ENCODE measurements at regions not wholly inside any gene's neighbourhood (a gene's known extent, or its start where the extent isn't known, plus 50 kb on each side); places are given as distances from the start of the nearest gene placed in this dataset.

DNA sequence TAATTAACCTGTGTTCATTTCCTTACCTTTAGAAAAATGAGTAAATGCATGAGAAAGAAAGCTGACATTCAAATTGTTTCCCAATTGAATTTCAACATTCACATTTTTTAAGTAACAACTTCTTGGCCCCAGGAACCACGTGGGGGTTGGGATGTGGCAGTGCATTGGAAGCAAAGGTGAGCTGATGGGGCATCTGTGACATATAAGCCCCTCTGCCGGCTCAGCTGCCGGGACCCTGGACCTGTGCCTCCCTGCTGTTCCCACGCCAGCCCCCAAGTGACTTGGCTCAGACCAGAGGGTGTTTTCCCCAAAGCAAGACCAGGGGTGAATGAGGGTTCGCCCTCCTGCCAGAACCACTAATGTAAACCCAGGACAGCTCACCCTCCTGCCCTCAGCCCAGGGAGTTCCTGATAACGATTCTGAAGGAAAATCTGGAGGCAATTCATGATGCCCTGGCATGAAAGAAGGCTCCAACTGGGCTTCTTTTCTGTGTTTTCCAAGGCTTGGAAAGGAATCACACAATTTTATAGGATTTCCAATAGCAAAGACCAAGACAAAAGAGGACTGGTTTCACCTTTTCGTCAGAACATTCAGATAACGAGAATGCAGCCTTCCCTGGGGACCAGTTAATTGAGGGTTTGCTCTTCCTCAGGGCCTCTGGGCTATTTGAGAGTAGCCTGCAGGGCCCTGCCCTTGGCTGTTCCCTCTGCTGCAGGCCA, 193.2 kb upstream of the TWIST2 start:
- no peak for DNase-seq (ENCODE audit: low read depth)

DNA sequence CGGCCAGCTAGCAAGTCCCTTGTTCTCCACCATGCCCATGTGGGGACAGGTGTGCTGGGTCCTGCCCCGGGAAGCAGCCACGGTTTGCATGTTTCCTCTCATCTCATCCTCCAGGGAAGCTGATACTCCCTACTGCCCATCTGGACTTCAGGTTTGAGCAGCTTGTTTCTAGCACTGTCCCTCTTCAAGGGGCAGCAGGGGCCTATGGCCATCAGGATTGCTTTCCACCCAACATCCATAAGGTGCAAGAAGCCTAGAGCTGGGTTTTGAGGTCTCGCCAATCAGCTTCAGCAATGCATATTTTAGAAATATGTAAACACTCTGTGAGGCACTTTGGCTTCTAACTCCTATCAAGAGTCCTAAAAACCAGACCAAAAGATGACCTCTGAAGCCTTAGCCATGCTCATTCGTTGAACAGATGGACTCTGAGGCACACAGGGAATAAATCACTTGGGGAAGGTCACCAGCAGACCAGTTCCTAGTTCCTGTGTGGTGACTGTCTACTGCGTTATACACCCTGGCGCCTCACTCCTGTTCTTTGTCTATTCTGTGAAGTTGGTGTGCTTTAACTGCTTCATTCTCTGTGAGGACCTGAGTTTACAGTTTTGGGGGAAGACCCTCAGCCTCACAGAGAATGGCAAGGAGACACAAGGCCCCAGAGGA, 192.6 kb upstream of the TWIST2 start:
- no peak for DNase-seq (ENCODE audit: low read depth)

DNA sequence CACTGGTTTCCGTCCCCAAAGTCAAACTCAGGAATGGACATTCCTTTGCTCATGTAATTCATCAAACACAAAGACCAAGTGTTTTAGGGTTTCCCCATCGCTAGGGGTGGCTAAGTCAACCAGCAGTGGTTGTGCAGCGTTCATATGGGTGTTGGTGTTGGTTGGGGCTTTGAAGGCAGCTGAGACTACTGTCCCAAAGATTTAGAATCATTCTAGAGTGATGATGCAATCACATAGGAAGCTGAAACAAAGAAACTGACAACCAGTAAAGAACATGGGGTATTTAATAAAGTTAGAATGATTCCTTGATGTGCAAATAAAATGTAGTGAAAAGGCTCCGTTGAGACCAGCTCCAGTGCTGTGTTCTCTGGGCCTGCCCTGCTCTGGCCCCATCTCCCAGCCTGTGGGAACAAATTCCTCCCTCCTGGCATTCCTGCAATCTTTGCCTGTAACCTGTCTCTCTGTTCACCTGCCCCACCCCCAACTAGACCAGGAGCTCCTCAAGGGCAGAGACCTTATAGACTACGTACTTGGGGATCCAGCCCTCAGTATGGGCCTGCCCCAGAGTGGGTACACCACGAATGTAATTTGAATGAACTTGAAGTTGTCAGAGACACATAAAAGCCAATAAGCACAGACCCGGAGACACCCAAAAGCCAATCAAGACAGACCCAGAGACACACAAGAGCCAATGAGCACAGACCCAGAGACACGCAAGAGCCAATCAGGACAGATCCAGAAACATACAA, 191.7 kb upstream of the TWIST2 start:
- DNase-seq (ENCODE audit: low read depth), result no peak

DNA sequence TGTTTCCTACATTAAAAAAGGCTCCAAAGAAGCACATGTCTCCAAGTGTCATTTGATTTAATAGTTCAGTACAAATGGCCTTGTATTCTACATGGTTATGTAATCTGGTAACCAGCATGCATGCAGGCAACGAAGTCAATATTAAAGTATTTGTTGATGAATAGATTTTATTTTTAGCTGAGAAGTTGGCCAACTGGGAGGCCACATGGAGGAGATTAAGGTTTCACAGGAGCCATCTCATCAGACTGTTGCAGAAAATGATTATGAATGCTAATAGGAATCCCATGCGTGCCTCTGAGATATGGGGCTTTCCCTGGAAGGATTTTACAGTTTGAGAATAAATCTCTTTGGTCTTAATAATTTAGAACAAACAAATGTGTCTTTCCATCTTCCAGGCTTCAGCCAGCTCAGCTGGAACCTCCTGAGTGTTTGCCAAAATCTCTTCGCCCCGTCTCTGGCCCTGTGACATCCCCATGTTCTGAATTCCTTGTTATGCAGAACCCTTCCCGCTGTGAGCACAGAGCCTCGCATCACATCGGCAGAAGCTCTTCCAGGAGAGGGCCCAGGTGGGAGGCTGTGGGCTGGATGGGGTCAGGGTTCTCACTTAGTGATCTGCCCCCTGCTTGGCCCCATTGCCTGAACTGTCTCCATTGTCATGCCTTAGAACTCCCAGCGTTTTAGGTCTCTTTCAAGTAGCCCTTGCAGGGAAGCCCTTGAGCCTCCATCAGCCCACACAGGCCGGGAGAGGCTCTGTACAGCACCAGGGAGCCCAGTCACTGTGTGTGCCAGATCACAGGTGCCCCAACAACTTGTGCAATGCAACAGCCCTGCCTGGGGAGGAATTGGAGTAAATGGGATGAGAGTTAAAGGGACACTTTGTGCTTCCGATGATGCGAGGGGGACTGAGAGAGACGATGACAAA, 190.5 kb upstream of the TWIST2 start:
- no peak for DNase-seq (ENCODE audit: low read depth)

DNA sequence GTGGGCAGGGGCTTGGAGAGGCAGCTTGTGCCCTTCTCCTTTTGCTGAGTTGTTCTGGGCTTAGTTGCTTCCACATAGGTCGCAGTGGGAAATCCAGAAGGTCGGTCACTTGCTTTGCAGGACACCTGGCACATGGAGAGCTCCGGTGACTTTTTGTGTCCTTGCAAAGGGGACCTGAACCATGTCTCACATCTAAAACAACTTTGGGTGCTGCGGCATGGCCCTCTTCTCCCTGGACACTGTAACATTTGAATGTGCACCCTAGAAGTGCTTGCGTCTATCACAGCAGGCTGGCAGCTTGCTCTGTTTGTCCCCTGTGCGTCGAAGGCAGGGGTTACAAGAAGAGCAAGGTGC, 189.9 kb upstream of the TWIST2 start:
- no peak for DNase-seq (ENCODE audit: low read depth)

DNA sequence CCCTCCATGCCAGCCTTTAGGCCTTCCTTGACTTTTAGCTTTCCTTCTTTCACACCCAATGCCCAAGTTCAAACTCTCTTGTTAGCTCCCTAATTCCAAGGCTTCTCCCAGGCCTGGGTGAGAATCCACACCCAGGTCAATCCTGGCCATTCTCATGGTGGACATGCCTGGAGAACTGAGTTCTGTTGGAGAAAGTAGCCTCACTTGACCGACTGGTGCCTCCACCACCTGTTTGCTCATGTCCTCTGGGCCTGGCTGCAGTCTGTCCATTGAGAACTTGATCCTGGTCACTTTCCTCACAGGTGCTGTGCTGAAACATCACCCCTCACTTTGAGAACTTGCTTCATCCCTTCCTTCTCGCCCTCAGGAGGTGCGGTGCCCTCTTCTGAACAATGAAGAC, 189.1 kb upstream of the TWIST2 start:
- DNase-seq (ENCODE audit: low read depth), result no peak

DNA sequence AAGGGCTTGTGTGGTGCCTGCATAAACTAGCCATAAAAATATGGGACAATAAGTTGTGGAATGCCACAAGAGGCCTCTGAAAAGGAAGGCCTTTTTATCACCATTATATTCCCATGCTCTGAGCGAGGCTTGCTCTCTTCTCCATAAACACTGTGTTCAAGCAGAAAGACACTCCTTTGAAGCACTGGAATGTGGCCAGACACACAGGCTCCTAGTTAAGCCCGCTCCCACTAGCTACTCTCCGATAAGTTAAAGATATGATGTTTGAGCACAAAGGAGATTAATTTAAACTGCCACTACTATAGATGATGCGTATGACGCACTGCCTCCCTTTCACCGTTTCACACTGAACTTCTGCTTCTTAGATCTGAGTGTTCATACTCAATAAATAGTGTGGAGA, 188.7 kb upstream of the TWIST2 start:
- DNase-seq (ENCODE audit: low read depth), result no peak

DNA sequence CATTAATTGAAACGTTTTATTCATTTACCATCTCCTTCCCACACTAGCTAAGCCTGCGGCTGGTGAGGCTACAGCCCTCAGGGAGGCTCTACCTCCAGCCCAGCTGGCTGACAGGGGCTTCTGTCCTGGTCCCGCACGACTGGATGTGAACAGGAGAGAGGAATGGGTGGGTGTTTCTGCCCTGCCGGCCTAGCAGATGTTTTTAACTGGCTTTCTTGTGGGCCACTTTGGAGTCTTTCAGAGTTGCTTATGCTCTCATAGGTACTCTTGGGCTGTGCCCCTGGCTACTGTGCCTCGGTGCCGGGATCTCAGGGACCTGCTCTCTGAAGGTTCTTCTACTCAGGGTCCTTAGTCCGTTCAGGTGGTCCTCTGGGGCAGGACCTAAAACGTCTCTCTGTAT, 184.3 kb upstream of the TWIST2 start:
- DNase-seq (ENCODE audit: low read depth), result no peak

DNA sequence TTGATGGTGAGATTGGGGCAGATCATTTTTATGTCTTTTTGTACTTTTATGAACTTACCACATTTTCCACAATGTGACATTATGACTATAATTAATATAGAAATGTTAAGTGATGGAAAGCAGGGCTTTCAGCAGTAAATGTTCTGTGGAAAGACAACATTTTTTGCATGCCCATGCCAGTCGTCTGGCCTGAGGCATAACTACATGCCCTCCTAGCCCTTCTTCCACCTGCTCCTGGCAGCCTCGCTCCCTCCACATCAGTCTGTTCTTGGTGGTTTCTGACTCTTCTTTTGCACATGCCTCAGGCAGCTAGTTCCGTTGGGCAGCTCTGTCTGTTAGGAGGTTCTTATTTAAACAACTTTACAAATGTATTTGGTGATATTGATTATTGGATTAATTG, 182.0 kb upstream of the TWIST2 start:
- no peak for DNase-seq (ENCODE audit: low read depth)

DNA sequence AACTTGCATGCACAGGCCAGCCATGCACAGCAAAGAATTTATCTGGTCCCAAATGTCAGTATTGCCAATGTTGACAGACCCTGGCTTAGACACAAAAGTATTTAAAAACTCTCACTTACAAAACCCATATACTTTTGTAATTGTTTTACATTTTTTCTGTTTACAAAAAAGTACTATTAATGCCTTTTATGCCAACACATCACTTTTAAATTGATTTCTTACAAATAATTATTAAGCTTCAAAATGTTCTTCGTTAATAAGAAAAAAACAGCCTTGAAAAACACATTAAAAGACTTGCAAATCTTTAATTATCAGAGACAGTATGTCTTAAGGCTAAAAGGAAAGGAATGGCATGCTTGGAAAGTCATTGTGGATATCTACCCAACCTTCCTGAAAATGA, 181.3 kb upstream of the TWIST2 start:
- DNase-seq (ENCODE audit: low read depth), result no peak

DNA sequence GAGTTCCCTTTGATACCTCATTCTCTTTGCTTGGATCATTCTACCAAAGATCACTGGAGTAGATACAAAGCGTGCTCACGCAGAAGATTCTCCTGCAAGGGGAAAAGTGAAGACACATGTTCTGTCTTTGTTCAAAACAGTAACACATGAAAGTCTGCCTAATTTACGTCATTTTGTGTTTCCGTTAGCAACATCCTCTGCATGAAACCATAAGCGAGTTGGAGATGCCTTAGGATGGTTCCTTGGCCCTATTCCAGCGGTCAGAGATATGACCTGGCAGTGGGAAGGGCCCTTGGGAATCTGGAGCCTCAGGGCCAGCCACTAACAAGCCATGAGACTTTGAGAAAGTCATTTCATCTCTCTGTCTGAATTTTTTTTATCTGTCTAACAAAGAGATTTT, 180.9 kb upstream of the TWIST2 start:
- no peak for DNase-seq (ENCODE audit: low read depth)

DNA sequence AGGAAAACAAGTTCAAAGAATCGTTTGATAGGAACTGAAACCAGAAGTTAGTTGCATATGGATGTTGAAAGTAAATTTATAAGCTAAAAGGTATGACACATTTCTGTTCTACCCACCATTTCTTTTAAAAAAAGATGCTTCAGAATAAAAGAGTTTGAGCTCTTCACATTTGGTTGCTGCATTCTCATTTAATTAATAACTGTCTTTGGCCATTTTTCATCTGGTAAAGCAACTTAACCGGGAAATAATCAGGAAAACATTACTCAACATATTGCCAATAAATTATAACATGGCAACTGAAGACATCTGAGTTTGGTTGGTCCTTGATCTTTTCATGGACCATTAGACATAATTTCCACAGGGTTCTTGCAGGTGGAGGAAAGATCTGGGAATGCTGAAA, 180.2 kb upstream of the TWIST2 start:
- DNase-seq (ENCODE audit: low read depth), result no peak

DNA sequence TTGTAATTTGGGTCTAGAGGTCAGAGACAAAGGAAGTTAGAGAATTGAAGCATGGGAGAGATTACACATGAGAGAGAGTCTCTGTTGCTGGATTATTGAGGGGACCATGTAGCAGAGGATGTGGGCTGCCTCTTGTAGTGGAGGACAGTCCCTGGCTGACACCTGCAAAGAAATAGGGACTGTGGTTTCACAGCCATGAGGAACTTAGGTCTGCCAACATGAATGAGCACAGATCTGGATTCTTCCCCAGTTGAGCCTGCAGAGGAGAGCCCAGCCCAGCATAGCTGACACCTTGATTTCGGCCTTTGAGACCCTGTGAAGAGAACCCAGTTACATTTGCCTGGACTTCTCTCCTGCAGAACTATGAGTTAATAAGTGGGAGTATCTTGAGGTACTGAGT, 179.5 kb upstream of the TWIST2 start:
- no peak for DNase-seq (ENCODE audit: low read depth)

DNA sequence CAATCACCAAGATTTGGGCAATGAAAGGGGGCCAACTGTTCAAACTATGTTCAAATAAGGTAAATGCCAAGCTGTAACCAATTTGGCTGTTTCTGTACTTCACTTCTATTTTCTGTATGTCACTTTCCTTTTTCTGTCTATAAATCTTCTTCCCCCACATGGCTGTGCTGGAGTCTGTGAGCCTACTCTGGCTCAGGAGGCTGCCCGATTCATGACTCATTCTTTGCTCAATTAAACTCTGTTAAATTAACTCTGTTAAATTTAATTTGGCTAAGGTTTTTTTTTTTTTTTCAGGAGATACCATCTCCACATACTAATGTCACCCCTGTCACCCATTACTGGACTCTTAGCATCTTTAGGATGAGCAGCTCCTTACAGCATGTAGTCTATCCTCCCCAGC, 178.8 kb upstream of the TWIST2 start:
- DNase-seq (ENCODE audit: low read depth), result no peak

DNA sequence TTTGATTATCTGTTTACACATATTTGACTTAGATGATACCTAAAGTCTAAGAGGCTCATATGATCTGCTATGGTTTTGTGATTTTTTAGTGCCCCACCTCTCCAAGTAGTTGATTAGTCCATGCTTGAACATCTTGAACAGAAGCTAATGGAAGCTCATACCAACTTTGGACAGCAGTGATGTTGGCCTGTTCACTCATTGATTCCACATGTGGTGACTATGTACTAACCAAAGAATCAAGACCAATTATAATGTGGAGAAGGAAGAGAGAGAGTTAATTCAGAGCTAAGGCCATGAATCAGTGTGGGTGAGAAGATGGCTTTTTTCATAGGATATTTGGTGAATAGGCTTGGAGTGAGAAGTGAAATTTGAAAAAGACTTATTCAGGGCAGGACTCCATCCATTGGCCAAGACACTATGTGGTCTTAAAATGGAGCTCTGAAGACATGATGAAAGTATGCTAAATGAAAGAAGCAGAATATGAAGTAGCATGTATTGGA, 178.3 kb upstream of the TWIST2 start:
- DNase-seq (ENCODE audit: low read depth), result no peak

DNA sequence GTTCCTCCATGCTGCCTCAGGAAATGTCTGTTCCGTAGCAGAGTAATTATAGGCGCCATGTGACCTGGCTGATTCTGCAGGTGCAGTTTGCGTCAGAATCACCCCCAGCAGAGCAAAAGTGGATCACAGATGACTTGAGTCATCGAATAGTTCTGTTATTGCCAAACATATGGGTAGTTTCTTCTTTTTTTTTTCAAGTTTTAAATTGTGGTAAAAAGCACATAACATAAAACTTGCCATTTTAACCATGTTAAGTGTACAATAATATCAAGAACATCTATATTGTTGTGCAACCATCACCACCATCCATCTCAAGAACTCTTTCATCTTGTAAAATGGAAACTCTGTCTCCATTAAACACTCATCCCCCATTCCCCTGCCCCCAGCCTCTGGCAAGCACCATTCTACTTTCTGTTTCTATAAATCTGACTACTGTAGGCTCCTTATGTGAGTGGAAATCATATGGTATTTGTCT, 177.7 kb upstream of the TWIST2 start:
- DNase-seq (ENCODE audit: low read depth), result no peak

DNA sequence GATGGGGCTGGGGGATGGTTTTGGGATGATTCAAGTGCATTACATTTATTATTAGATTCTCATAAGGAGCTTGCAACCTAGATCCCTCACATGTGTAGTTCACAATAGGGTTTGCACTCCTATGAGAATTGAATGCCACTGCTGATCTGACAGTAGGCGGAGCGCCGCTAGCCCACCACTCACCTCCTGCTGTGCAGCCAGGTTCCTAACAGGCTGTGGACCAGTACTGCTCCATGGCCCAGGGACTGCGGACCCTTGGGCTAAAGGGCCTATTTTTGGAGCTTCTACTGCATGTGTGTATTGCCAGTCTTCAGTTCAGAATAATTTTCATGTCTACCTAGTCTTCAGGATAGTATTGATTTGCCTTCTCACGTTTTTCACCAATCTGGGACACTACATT, 165.3 kb upstream of the TWIST2 start:
- DNase-seq (ENCODE audit: low read depth), result no peak

DNA sequence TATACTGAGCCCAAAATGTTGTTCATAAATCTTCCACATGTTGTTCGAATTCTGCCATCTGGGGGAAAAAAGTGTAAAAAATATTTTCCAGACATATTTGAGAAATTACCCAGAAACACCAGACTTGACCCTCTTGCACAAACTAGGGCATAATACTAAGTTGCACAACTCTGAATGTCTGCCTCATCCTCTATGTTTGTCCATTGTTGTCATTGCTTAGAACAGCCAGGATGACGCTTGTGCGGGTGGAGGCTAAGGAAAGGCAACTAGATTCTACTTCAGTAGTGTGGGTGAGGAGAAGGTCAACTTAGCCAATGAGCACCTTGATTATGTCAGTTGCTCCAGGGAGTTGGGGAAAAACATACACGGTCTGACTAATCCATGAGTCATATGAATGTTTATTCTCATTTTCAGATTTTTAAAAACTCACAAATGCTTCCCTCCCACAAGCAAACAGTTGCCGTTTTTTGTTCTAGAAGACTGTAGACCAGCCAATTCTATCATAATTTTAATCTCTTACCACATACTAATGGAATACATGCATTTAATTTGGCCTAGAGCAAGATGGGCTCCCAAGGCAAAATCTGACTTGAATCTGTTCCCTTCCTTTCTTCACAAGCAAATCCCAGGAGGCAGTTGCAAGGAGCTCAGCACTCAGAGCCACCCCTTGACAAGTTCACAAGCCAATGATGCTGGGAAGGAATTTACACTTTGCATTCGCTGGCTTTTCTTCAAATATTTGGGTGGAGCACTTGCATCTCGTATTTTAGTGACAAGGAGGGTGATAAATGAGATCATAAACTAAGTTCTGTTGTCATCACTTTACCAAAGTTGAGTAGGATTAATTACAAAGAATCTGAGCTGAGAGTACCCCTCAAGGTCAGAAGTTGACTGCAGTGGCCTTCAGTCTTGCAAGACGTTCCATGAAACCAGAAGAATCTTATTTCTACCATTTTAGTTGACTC, 163.2 kb upstream of the TWIST2 start:
- no peak for DNase-seq (ENCODE audit: low read depth)

DNA sequence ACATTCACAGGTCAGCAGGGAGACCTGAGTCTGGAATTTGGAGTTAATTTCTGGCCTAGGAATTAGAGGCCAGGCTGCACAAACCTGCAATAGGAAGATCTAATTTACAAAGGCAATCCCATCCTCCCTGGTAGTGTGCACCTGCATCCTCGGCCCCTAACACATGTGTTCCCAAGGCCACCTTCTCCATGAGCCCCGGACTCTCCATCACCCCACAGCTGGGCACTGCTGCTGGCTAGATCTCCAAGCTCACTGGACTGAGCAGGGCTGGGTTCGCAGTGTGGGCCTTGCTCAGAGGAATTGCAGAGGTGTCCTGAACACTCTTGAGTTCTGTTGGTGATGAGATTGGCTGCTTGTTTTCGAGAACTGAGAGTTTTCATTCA, 162.6 kb upstream of the TWIST2 start:
- no peak for DNase-seq (ENCODE audit: low read depth)

DNA sequence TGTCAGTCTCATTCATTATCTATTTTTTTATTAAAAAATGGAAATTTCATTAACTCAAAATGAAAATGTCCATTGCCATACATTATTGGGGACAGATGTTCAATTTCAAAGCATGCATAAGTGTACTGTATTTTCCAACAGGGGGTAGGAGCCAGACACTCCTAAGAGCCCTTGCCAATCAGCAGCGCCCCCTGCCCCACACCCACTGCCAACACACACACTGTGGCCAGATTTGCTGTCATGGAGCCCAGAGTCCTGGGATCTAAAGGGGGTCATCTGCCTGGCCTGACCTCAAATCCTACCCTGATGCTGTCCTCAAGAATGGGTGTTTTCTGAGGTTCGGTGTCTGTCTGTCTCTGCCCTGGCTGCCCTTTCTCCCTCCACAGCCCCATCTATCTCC, 162.2 kb upstream of the TWIST2 start:
- no peak for DNase-seq (ENCODE audit: low read depth)

DNA sequence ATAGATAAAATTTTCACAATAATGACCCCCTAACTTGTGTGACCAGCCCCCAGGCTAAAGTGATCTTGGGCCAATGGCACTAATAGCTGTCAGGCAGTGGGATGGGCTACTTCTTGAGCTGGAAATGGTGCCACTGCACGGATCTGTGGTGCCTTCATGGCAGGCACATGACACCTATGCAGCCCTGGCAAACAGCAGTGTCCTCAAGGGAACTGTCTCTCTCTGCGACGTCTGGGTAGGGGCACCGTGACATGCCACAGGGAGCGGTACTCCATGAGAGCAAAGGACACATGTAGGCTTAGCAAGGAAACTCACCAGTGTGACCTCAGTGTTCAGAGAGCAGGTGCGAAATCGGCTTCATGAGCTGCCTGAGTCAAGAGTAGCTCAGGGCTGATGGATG, 161.7 kb upstream of the TWIST2 start:
- no peak for DNase-seq (ENCODE audit: low read depth)

All from activated T-helper 1 cell treated with Interleukin-2 at 50 U/mL for 16 hours (primary cell).